ENCODE measurements at regions not wholly inside any gene's neighbourhood (a gene's known extent, or its start where the extent isn't known, plus 50 kb on each side); places are given as distances from the start of the nearest gene placed in this dataset.

- TF ChIP-seq CTCF (IDR thresholded peaks at IDR 0.05) (no peak), EP300 (IDR thresholded peaks at IDR 0.05) (no peak), POLR2A (IDR thresholded peaks at IDR 0.05) (no peak)
- peaks cover 0 to 17% of the 10 kb centered on the region in 2 donors for H3K27me3 ChIP-seq
- H3K36me3 ChIP-seq, result no peaks in the 10 kb centered on the region
- H3K4me3 ChIP-seq, result no peak overlapping the region
- DNase-seq (ENCODE audit: low spot score in 2 of 2), result no peak
- H3K9me3 ChIP-seq, result peaks cover 0 to 6% (median 0%) of the 10 kb centered on the region in 4 donors
- no peaks in the 10 kb centered on the region for H3K4me1 ChIP-seq
- no peak overlapping the region for H3K27ac ChIP-seq
- WGBS, 2 donors, result 28 to 33% methylated on average over 2 of the region's 2 CpGs
These were observed 402.8 kb downstream of the MATN1 start for GRCh38 chr1:30320581-30320890.

GRCh38 chr1:30319765-30320580, 403.4 kb downstream of the MATN1 start:
- TF ChIP-seq EP300 (IDR thresholded peaks at IDR 0.05), result no peak
- no peak for TF ChIP-seq CTCF (IDR thresholded peaks at IDR 0.05)
- TF ChIP-seq POLR2A (IDR thresholded peaks at IDR 0.05), result no peak
- peaks cover 0 to 17% of the 10 kb centered on the region in 2 donors for H3K27me3 ChIP-seq
- H3K36me3 ChIP-seq, result no peaks in the 10 kb centered on the region
- H3K4me1 ChIP-seq, result no peaks in the 10 kb centered on the region
- 71 to 75% methylated on average over 11 of the region's 11 CpGs for WGBS, 2 donors
- DNase-seq (ENCODE audit: low spot score in 2 of 2), result no peak
- no peak overlapping the region for H3K4me3 ChIP-seq
- H3K9me3 ChIP-seq, result peaks cover 0 to 6% (median 0%) of the 10 kb centered on the region in 4 donors
- H3K27ac ChIP-seq, result no peak overlapping the region

- Histone ChIP-seq H3K9me3 (peaks cover 0 to 6% (median 0%) of the 10 kb centered on the region in 4 donors), H3K27me3 (peaks cover 0 to 17% of the 10 kb centered on the region in 2 donors), H3K4me1 (no peaks in the 10 kb centered on the region), H3K27ac (no peak overlapping the region), H3K4me3 (no peak overlapping the region), H3K36me3 (no peaks in the 10 kb centered on the region)
- DNase-seq (ENCODE audit: low spot score in 2 of 2), result no peak
- TF ChIP-seq EP300 (IDR thresholded peaks at IDR 0.05), result no peak
- no peak for TF ChIP-seq CTCF (IDR thresholded peaks at IDR 0.05)
- no peak for TF ChIP-seq POLR2A (IDR thresholded peaks at IDR 0.05)
- 40 to 47% methylated on average over 14 to 18 of the region's 18 CpGs for WGBS, 2 donors
These were observed 404.3 kb downstream of the MATN1 start for GRCh38 chr1:30318864-30319718.

GRCh38 chr1:30318413-30318812, 405.0 kb downstream of the MATN1 start:
- Histone ChIP-seq H3K4me1 (no peaks in the 10 kb centered on the region), H3K9me3 (peaks cover 0 to 6% (median 0%) of the 10 kb centered on the region in 4 donors), H3K27me3 (peaks cover 0 to 20% of the 10 kb centered on the region in 2 donors), H3K36me3 (no peaks in the 10 kb centered on the region), H3K4me3 (no peak overlapping the region), H3K27ac (no peak overlapping the region)
- TF ChIP-seq EP300 (IDR thresholded peaks at IDR 0.05) (no peak), CTCF (IDR thresholded peaks at IDR 0.05) (no peak), POLR2A (IDR thresholded peaks at IDR 0.05) (no peak)
- 45 to 52% methylated on average over 8 of the region's 8 CpGs for WGBS, 2 donors
- DNase-seq (ENCODE audit: low spot score in 2 of 2), result no peak

GRCh38 chr1:30317921-30318320, 405.5 kb downstream of the MATN1 start:
- peaks cover 0 to 24% of the 10 kb centered on the region in 2 donors for H3K27me3 ChIP-seq
- TF ChIP-seq EP300 (IDR thresholded peaks at IDR 0.05) (no peak), CTCF (IDR thresholded peaks at IDR 0.05) (no peak), POLR2A (IDR thresholded peaks at IDR 0.05) (no peak)

More at GRCh38 chr1:30317921-30318320, 405.5 kb downstream of the MATN1 start:
- H3K36me3 ChIP-seq, result no peaks in the 10 kb centered on the region
- no peak overlapping the region for H3K27ac ChIP-seq
- no peak for DNase-seq (ENCODE audit: low spot score in 2 of 2)
- H3K9me3 ChIP-seq, result peaks cover 0 to 6% (median 0%) of the 10 kb centered on the region in 4 donors
- WGBS, 2 donors, result 74 to 100% methylated on average over 1 to 8 of the region's 8 CpGs
- H3K4me1 ChIP-seq, result no peaks in the 10 kb centered on the region
- H3K4me3 ChIP-seq, result no peak overlapping the region
